HG03103 (cell line): ENCODE measurements at regions not wholly inside any gene's neighbourhood (a gene's known extent, or its start where the extent isn't known, plus 50 kb on each side); places are given as distances from the start of the nearest gene placed in this dataset.

Experiments used
- ATAC-seq: cut with Tn5 transposase; IDR thresholded peaks from one replicate; pipeline ENCODE4 v1.9.1; 2021; ENCODE audit warnings: low read depth; ENCODE audit not compliant: unreplicated experiment

- ATAC-seq = no peak
Measured at GRCh38 chr3:43892061-43892460, 201.3 kb downstream of the ABHD5 start.

- ATAC-seq = peak; percentile 71
Measured at GRCh38 chr3:43892526-43892925, 201.8 kb downstream of the ABHD5 start.

GRCh38 chr3:43893727-43894126, 203.0 kb downstream of the ABHD5 start:
- ATAC-seq = no peak

GRCh38 chr3:43894176-43895049, 203.7 kb downstream of the ABHD5 start:
- ATAC-seq = no peak

GRCh38 chr3:43895573-43895972, 204.8 kb downstream of the ABHD5 start:
- ATAC-seq = no peak

GRCh38 chr3:43902415-43902814, 211.7 kb downstream of the ABHD5 start:
- no peak for ATAC-seq

GRCh38 chr3:43905157-43905556, 214.4 kb downstream of the ABHD5 start:
- ATAC-seq = no peak

GRCh38 chr3:43906849-43907507, 216.2 kb downstream of the ABHD5 start:
- ATAC-seq = no peak

GRCh38 chr3:43907508-43907858, 216.7 kb downstream of the ABHD5 start:
- peak; percentile 97 for ATAC-seq

- no peak for ATAC-seq
Measured at GRCh38 chr3:43908456-43908855, 217.7 kb downstream of the ABHD5 start.

GRCh38 chr3:43909149-43909548, 218.4 kb downstream of the ABHD5 start:
- ATAC-seq = no peak

GRCh38 chr3:43910750-43911149, 220.0 kb downstream of the ABHD5 start:
- ATAC-seq = no peak

- ATAC-seq = no peak
Measured at GRCh38 chr3:43913036-43913948, 222.6 kb downstream of the ABHD5 start.

- no peak for ATAC-seq
Measured at GRCh38 chr3:43914269-43914668, 223.5 kb downstream of the ABHD5 start.

GRCh38 chr3:43915546-43915945, 224.8 kb downstream of the ABHD5 start:
- no peak for ATAC-seq

GRCh38 chr3:43917361-43917760, 226.6 kb downstream of the ABHD5 start:
- no peak for ATAC-seq

- ATAC-seq = no peak
Measured at GRCh38 chr3:43919029-43919428, 228.3 kb downstream of the ABHD5 start.

GRCh38 chr3:43921056-43921648, 230.4 kb downstream of the ABHD5 start:
- ATAC-seq = no peak

- no peak for ATAC-seq
Measured at GRCh38 chr3:43922374-43922773, 231.6 kb downstream of the ABHD5 start.

- ATAC-seq = no peak
Measured at GRCh38 chr3:43923104-43923882, 232.6 kb downstream of the ABHD5 start.
